Psoas muscle (tissue), 7 donors: ENCODE measurements at regions not wholly inside any gene's neighbourhood (a gene's known extent, or its start where the extent isn't known, plus 50 kb on each side); places are given as distances from the start of the nearest gene placed in this dataset.

Experiments used
- ATAC-seq, 4 donors: fragments of 200-7000 bp; cut with Tn5 transposase; one replicate each; pipeline ENCODE4 v1.9.1; 2020; ENCODE audit warnings: moderate library complexity in 3 of 4, mild to moderate bottlenecking in 2 of 4
- DNase-seq, 2 donors: peaks; one replicate each; pipeline ENCODE4 v3.0.0-alpha.2; 2020
- H3K27ac ChIP-seq: fragments of 200-600 bp; one replicate; pipeline ENCODE4 v1.8.0; 2022
- H3K27me3 ChIP-seq, 3 donors: fragments of 200-600 bp in 1 of 3; one replicate each; pipeline versions ENCODE4 v1.6.1 to v1.8.0; 2013 to 2022; ENCODE audit warnings: low read length in 2 of 3, mild to moderate bottlenecking in 2 of 3, moderate library complexity in 1 of 3; ENCODE audit not compliant: insufficient read depth in 3 of 3
- H3K36me3 ChIP-seq, 2 donors: fragments of 200-600 bp in 1 of 2; one replicate each; pipeline versions ENCODE4 v1.6.1 to v1.8.0; 2013 to 2022; ENCODE audit warnings: low read depth in 1 of 2, mild to moderate bottlenecking in 1 of 2, moderate library complexity in 1 of 2; ENCODE audit not compliant: insufficient read depth in 1 of 2
- H3K4me1 ChIP-seq: fragments of 200-600 bp; one replicate; pipeline ENCODE4 v1.8.0; 2022
- H3K4me3 ChIP-seq: fragments of 200-600 bp; one replicate; pipeline ENCODE4 v1.8.0; 2022; ENCODE audit warnings: mild to moderate bottlenecking
- H3K9me3 ChIP-seq: fragments of 200-600 bp; one replicate; pipeline ENCODE4 v1.8.0; 2022
- CTCF ChIP-seq: fragments of 200-600 bp; IDR thresholded peaks from one replicate; pipeline ENCODE4 v1.8.0; 2022; ENCODE audit warnings: antibody characterized with exemption
- WGBS, 3 donors: extraction: QIAGEN DNeasy Blood & Tissue Kit; methylation state at CpG; one replicate each; pipeline versions ENCODE4 v1.1.6 to v1.1.7; 2013; 5-methylcytosine and 5-hydroxymethylcytosine counted together
- intact Hi-C, 2 donors: fragments of 100-400 bp; cut with DNase I; formaldehyde crosslinking; loops; one replicate each; pipeline versions ENCODE4 v1.11.0 to v1.14.2; 2022
- donor health status: healthy with polysubstance abuse.
- donor health status: DM: no; HTN: no; CAD: no; lungs with moderate emphysema.
- donor health status: Bipolar disorder and iron deficiency.
- donor health status: healthy.
- donor health status: DM: yes; HTN: yes; CAD: no.
- donor health status: DM: no; HTN: no; CAD: no.
- donor health status: DM: yes; HTN: yes; CAD: no.

- Histone ChIP-seq H3K36me3 (no peaks in the 10 kb centered on the region), H3K9me3 (no peaks in the 10 kb centered on the region), H3K27ac (peak overlapping the region; percentile 31), H3K4me3 (no peak overlapping the region), H3K27me3 (no peaks in the 10 kb centered on the region), H3K4me1 (peaks cover 29% of the 10 kb centered on the region)
- no peak for TF ChIP-seq CTCF
- ATAC-seq (peak; percentile 77 to 90 (median 86)), DNase-seq (no peak)
- intact Hi-C loops = no loop called here
- WGBS, 3 donors = 38 to 49% (median 41%) methylated on average over 11 of the region's 11 CpGs
Observed at GRCh38 chr12:123076604-123077297, 74.1 kb downstream of the PITPNM2 start.

- TF ChIP-seq CTCF = no peak
- Histone ChIP-seq H3K9me3 (no peaks in the 10 kb centered on the region), H3K4me3 (no peak overlapping the region), H3K4me1 (peaks cover 40% of the 10 kb centered on the region), H3K36me3 (no peaks in the 10 kb centered on the region), H3K27me3 (no peaks in the 10 kb centered on the region), H3K27ac (no peak overlapping the region)
- intact Hi-C loops = no loop called here
- DNase-seq (no peak), ATAC-seq (no peak)
- 63 to 65% (median 64%) methylated on average over 16 of the region's 16 CpGs for WGBS, 3 donors
Observed at GRCh38 chr12:123075646-123076171, 75.2 kb downstream of the PITPNM2 start.

GRCh38 chr12:123075087-123075645 is 75.7 kb downstream of the PITPNM2 start:
- ATAC-seq = no peak
- Histone ChIP-seq H3K27me3 (no peaks in the 10 kb centered on the region), H3K9me3 (no peaks in the 10 kb centered on the region), H3K27ac (no peak overlapping the region), H3K4me3 (no peak overlapping the region), H3K36me3 (no peaks in the 10 kb centered on the region), H3K4me1 (peaks cover 45% of the 10 kb centered on the region)
- 54 to 68% (median 60%) methylated on average over 11 of the region's 11 CpGs for WGBS, 3 donors
- DNase-seq = no peak
- TF ChIP-seq CTCF = no peak
- intact Hi-C loops = no loop called here

- H3K27ac ChIP-seq = no peak overlapping the region
- H3K9me3 ChIP-seq = no peaks in the 10 kb centered on the region
- WGBS, 3 donors = 90 to 93% (median 91%) methylated on average over 8 of the region's 8 CpGs
- no peaks in the 10 kb centered on the region for H3K27me3 ChIP-seq
- H3K4me1 ChIP-seq = peaks cover 54% of the 10 kb centered on the region
- DNase-seq (no peak), ATAC-seq (no peak)
- TF ChIP-seq CTCF = no peak
- H3K4me3 ChIP-seq = no peak overlapping the region
- H3K36me3 ChIP-seq = no peaks in the 10 kb centered on the region
- intact Hi-C loops = no loop called here
Observed at GRCh38 chr12:123073962-123074801, 76.7 kb downstream of the PITPNM2 start.
